NCI-H146 (cell line): ENCODE measurements at regions not wholly inside any gene's neighbourhood (a gene's known extent, or its start where the extent isn't known, plus 50 kb on each side); places are given as distances from the start of the nearest gene placed in this dataset.
A peak's percentile ranks its signal among the peaks of the same experiment; 100 is the strongest.

Experiments used
- DNase-seq: peaks from one replicate; lab custom pipeline; 2025; lab: John Stamatoyannopoulos, UW

GRCh38 chr6:113607821-113608545 is 249.2 kb upstream of the MARCKS start:
- DNase-seq, result no peak

GRCh38 chr6:113610377-113610988 is 246.7 kb upstream of the MARCKS start:
- DNase-seq, result no peak

GRCh38 chr6:113616701-113617274 is 240.4 kb upstream of the MARCKS start:
- DNase-seq, result no peak

GRCh38 chr6:113619077-113619476 is 238.1 kb upstream of the MARCKS start:
- no peak for DNase-seq

- no peak for DNase-seq
These were observed 236.8 kb upstream of the MARCKS start for GRCh38 chr6:113620386-113620785.

- no peak for DNase-seq
These were observed 234.9 kb upstream of the MARCKS start for GRCh38 chr6:113622254-113622653.

GRCh38 chr6:113623129-113623528 is 234.0 kb upstream of the MARCKS start:
- no peak for DNase-seq

GRCh38 chr6:113625850-113626249 is 231.3 kb upstream of the MARCKS start:
- no peak for DNase-seq

- DNase-seq, result no peak
These were observed 230.7 kb upstream of the MARCKS start for GRCh38 chr6:113626475-113626874.

- no peak for DNase-seq
These were observed 229.7 kb upstream of the MARCKS start for GRCh38 chr6:113627480-113627879.

- DNase-seq, result no peak
These were observed 227.9 kb upstream of the MARCKS start for GRCh38 chr6:113629256-113629655.

- no peak for DNase-seq
These were observed 227.0 kb upstream of the MARCKS start for GRCh38 chr6:113629975-113630737.

- no peak for DNase-seq
These were observed 226.2 kb upstream of the MARCKS start for GRCh38 chr6:113630738-113631535.

GRCh38 chr6:113631666-113632065 is 225.5 kb upstream of the MARCKS start:
- no peak for DNase-seq

- DNase-seq, result no peak
These were observed 224.8 kb upstream of the MARCKS start for GRCh38 chr6:113632220-113632864.

- DNase-seq, result no peak
These were observed 223.5 kb upstream of the MARCKS start for GRCh38 chr6:113633638-113634037.

- DNase-seq, result no peak
These were observed 222.6 kb upstream of the MARCKS start for GRCh38 chr6:113634352-113635163.

- no peak for DNase-seq
These were observed 221.7 kb upstream of the MARCKS start for GRCh38 chr6:113635222-113635986.

GRCh38 chr6:113636357-113636824 is 220.8 kb upstream of the MARCKS start:
- DNase-seq, result peak; percentile 62

GRCh38 chr6:113640051-113640450 is 217.1 kb upstream of the MARCKS start:
- peak; percentile 58 for DNase-seq
